Glutamatergic neuron (in vitro differentiated cells): ENCODE measurements at regions not wholly inside any gene's neighbourhood (a gene's known extent, or its start where the extent isn't known, plus 50 kb on each side); places are given as distances from the start of the nearest gene placed in this dataset.

Source experiments
- DNase-seq: peaks from one replicate; pipeline ENCODE4 v3.0.0; 2022
- H3K27ac Mint-ChIP-seq: one replicate; pipeline ENCODE4 v1.8.0; 2020; ENCODE audit warnings: mild to moderate bottlenecking, mixed read lengths, inconsistent platforms; ENCODE audit not compliant: unreplicated experiment
- H3K27me3 Mint-ChIP-seq: one replicate; pipeline ENCODE4 v1.8.0; 2020; ENCODE audit warnings: mild to moderate bottlenecking, moderate library complexity, mixed read lengths, inconsistent platforms; ENCODE audit not compliant: unreplicated experiment
- H3K36me3 Mint-ChIP-seq: one replicate; pipeline ENCODE4 v1.8.0; 2020; ENCODE audit warnings: mild to moderate bottlenecking, mixed read lengths, inconsistent platforms; ENCODE audit not compliant: unreplicated experiment
- H3K4me1 Mint-ChIP-seq: one replicate; pipeline ENCODE4 v1.8.0; 2020; ENCODE audit warnings: mild to moderate bottlenecking, low read depth, mixed read lengths, inconsistent platforms; ENCODE audit not compliant: unreplicated experiment
- H3K4me3 Mint-ChIP-seq: one replicate; pipeline ENCODE4 v1.8.0; 2020; ENCODE audit warnings: mild to moderate bottlenecking, mixed read lengths, inconsistent platforms; ENCODE audit not compliant: unreplicated experiment
- H3K9me3 Mint-ChIP-seq: one replicate; pipeline ENCODE4 v1.8.0; 2020; ENCODE audit warnings: mild to moderate bottlenecking, moderate library complexity, mixed read lengths, inconsistent platforms; ENCODE audit not compliant: unreplicated experiment
- CTCF ChIP-seq: fragments of 200-600 bp; sonication (generic); IDR thresholded peaks from one replicate; pipeline ENCODE4 v1.5.0; 2021; ENCODE audit not compliant: partially characterized antibody, unreplicated experiment

DNA sequence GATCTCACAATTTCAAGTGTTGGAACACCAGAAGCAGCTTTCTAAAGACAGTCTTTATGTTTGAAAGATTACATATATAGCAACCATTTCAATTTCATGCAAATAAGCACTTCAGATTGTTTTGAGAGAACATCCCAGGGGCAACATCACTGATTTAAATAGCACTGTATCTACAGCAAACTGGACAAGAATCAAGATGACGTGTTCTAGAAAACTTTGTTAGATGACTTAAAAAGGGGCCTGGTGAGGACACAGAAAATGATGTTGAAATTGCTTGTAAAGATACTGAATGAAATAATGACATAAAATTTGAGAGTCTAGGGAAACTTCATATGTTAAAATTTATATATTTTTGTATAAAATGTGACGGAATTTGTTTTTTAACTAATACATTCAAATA lies 277.1 kb downstream of the KLF12 start:
- no peak overlapping the region for H3K27ac Mint-ChIP-seq
- peaks cover 2% of the 10 kb centered on the region for H3K4me1 Mint-ChIP-seq
- H3K27me3 Mint-ChIP-seq, result no peaks in the 10 kb centered on the region
- no peaks in the 10 kb centered on the region for H3K36me3 Mint-ChIP-seq
- no peak for DNase-seq
- no peak for TF ChIP-seq CTCF
- no peaks in the 10 kb centered on the region for H3K9me3 Mint-ChIP-seq
- H3K4me3 Mint-ChIP-seq, result no peak overlapping the region

DNA sequence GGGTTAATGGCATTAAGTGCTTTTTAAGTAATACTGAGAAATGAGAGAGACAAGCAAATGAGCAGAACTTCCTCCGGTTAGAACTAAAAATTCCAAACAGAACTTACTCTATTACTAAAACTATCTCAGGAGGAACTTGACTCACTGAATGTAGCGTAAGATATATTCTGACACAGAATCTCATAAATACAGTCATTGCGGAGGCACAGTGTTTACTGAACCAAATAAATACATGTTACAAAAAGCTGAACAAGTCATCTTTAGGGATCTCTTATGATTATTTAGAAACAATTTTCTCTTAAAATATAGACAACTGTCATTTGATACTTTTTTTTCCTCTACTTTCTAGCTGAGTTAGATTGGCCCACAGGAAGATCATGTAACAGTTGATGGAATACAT lies 283.1 kb downstream of the KLF12 start:
- no peak overlapping the region for H3K4me3 Mint-ChIP-seq
- no peaks in the 10 kb centered on the region for H3K27me3 Mint-ChIP-seq
- peaks cover 23% of the 10 kb centered on the region for H3K4me1 Mint-ChIP-seq
- no peak for TF ChIP-seq CTCF
- H3K27ac Mint-ChIP-seq, result no peak overlapping the region
- no peak for DNase-seq
- H3K36me3 Mint-ChIP-seq, result no peaks in the 10 kb centered on the region
- H3K9me3 Mint-ChIP-seq, result no peaks in the 10 kb centered on the region

DNA sequence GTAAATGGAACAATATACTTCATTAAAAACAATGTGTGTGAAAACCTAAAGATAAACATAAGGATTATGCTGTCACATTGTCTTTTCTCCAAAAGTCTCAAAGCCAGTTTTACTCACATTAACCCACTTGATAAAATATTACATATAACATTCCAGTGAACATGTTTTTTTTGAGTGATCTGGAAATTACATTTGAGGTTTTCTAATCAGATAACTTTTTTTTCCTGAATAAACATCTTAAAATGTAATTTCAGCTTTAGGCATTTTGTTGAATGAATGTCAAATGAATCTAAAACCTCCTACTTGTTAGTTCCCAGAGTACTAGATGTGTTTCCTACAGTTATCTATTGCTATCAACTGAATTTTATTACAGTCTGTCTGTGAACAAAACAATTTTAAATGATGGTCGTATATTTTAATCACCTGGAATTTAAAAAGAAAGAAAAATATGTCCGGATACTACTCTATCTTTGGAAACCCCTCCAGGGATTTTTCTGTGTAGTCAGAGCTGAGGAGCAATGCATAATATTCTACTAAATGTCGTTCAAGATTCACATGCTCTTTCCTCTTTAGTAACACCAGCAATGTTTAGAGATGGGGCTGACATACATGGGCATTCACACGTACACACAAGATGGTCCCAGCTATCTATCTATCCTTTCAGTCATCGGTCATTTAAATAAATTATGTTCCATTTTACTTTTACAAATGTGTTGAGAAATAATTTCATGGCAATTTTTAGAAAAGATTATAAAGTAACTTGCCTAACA lies 283.9 kb downstream of the KLF12 start:
- DNase-seq, result no peak
- Mint-ChIP-seq H3K9me3 (no peaks in the 10 kb centered on the region), H3K27me3 (no peaks in the 10 kb centered on the region), H3K36me3 (no peaks in the 10 kb centered on the region), H3K27ac (no peak overlapping the region), H3K4me3 (no peak overlapping the region), H3K4me1 (peaks cover 28% of the 10 kb centered on the region)
- no peak for TF ChIP-seq CTCF

DNA sequence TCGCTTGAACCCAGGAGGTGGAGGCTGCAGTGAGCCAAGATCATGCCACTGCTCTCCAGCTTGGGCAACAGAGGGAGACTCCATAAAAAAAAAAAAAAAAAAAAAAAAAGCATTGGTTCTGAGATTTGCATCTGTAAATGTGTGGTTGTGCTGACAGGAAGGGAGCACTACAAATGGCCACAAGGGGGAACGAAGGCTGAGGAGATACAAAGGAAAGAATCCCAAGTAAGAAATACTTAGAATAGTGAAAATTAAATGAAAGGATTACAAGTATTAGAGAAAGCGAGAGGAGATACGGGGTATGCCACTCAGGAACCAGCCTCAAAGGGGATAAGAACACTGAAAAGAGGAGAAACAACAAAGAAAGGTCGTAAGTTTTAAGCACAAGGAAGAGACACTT lies 284.9 kb downstream of the KLF12 start:
- Mint-ChIP-seq H3K4me1 (peaks cover 28% of the 10 kb centered on the region), H3K27ac (no peak overlapping the region), H3K27me3 (no peaks in the 10 kb centered on the region), H3K4me3 (peak overlapping the region; percentile 19), H3K36me3 (no peaks in the 10 kb centered on the region), H3K9me3 (no peaks in the 10 kb centered on the region)
- TF ChIP-seq CTCF, result peak; percentile 38
- DNase-seq, result no peak

GRCh38 chr13:73844986-73845385 lies 289.2 kb downstream of the KLF12 start:
- H3K36me3 Mint-ChIP-seq, result no peaks in the 10 kb centered on the region
- peaks cover 3% of the 10 kb centered on the region for H3K9me3 Mint-ChIP-seq
- H3K27me3 Mint-ChIP-seq, result peaks cover 3% of the 10 kb centered on the region
- no peak for TF ChIP-seq CTCF
- H3K27ac Mint-ChIP-seq, result no peak overlapping the region
- no peak overlapping the region for H3K4me3 Mint-ChIP-seq
- peaks cover 15% of the 10 kb centered on the region for H3K4me1 Mint-ChIP-seq
- DNase-seq, result no peak
